HepG2 (cell line): ENCODE measurements at regions not wholly inside any gene's neighbourhood (a gene's known extent, or its start where the extent isn't known, plus 50 kb on each side); places are given as distances from the start of the nearest gene placed in this dataset.

ENCODE experiments used
- ATAC-seq: fragments of 200-7000 bp; cut with Tn5 transposase; 3 replicates; pipeline ENCODE4 v1.9.1; 2020; ENCODE audit warnings: mild to moderate bottlenecking, moderate library complexity
- BruUV-seq: library from RNA; stranded (reverse); fragments of 400-500 nt; replicated peaks from 2 replicates; lab custom pipeline; 2021; lab: Mats Ljungman, UMichigan
- CTCF ChIA-PET: fragments of 300-600 bp; formaldehyde crosslinking; extraction: SDS; loops from one replicate; lab custom pipeline; 2021; ENCODE audit warnings: low total read pairs, inconsistent platforms, low intra/inter-chr PET ratio; lab: Yijun Ruan, JAX
- POLR2A ChIA-PET: fragments of 350-600 bp; sonication (Branson Sonifier 250); formaldehyde crosslinking; loops from one replicate; lab custom pipeline; 2020; ENCODE audit warnings: antibody characterized with exemption, inconsistent platforms; lab: Yijun Ruan, JAX
- DNase-seq: peaks from one replicate; pipeline ENCODE4 v3.0.0-alpha.2; 2015; ENCODE audit warnings: low spot score
- FAIRE-seq: peaks from 3 replicates; lab custom pipeline; 2011; peaks lifted over from hg19 to GRCh38; lab: Jason Lieb, UNC
- H2AFZ ChIP-seq: one replicate; pipeline ENCODE4 v1.6.1; 2011; ENCODE audit warnings: low read length, inconsistent platforms
- H3K27ac ChIP-seq: fragments of 300-600 bp; 3 replicates; pipeline ENCODE4 v1.8.0; 2011; ENCODE audit warnings: mixed run types, mild to moderate bottlenecking, mixed read lengths, low read length, inconsistent platforms; ENCODE audit not compliant: insufficient read depth; ENCODE audit errors: extremely low read length
- H3K27me3 ChIP-seq, 2 experiments: fragments of 200-600 bp in 1 of 2; 2 replicates in 1 of 2; 3 replicates in 1 of 2; pipeline versions ENCODE4 v1.6.0 to v1.8.0; 2011; ENCODE audit warnings: low read length in 2 of 2, mild to moderate bottlenecking in 2 of 2, moderate library complexity in 2 of 2, inconsistent platforms in 1 of 2; ENCODE audit not compliant: insufficient read depth in 2 of 2, control insufficient read depth in 1 of 2
- H3K36me3 ChIP-seq, 2 experiments: fragments of 200-600 bp in 1 of 2; replicated peaks in 1 of 2; 2 replicates in 1 of 2; 3 replicates in 1 of 2; pipeline versions ENCODE4 v1.5.1 to v1.8.0; 2011; ENCODE audit warnings: low read length in 2 of 2, inconsistent platforms in 1 of 2; ENCODE audit not compliant: insufficient read depth in 2 of 2, control insufficient read depth in 1 of 2
- H3K4me1 ChIP-seq: 2 replicates; pipeline ENCODE4 v1.5.1; 2012; ENCODE audit warnings: low read length, inconsistent platforms; ENCODE audit not compliant: insufficient read depth
- H3K4me2 ChIP-seq: 2 replicates; pipeline ENCODE4 v1.6.0; 2011; ENCODE audit warnings: low read depth, low read length, inconsistent platforms
- H3K4me3 ChIP-seq, 3 experiments: fragments of 200-600 bp in 1 of 3; sonication (generic), shearing (Covaris generic) in 1 of 3; replicated peaks in 1 of 3; 2 replicates each; pipeline ENCODE4 v1.5.1; 2011 to 2016; ENCODE audit warnings: low read length in 3 of 3, inconsistent platforms in 2 of 3, low read depth in 2 of 3, mild to moderate bottlenecking in 2 of 3, control low read depth in 1 of 3, mixed read lengths in 1 of 3; ENCODE audit not compliant: insufficient read depth in 1 of 3
- H3K79me2 ChIP-seq: one replicate; pipeline ENCODE4 v1.6.1; 2011; ENCODE audit warnings: low read length, inconsistent platforms; ENCODE audit not compliant: insufficient read depth
- H3K9ac ChIP-seq: 2 replicates; pipeline ENCODE4 v1.6.0; 2011; ENCODE audit warnings: mild to moderate bottlenecking, low read depth, low read length, inconsistent platforms; ENCODE audit not compliant: insufficient read depth
- H3K9me3 ChIP-seq: 2 replicates; pipeline ENCODE4 v1.5.1; 2012; ENCODE audit warnings: mild to moderate bottlenecking, low read length
- H4K20me1 ChIP-seq: 2 replicates; pipeline ENCODE4 v1.6.0; 2011; ENCODE audit warnings: inconsistent platforms, mild to moderate bottlenecking, low read length, moderate library complexity; ENCODE audit not compliant: insufficient read depth
- ARID3A ChIP-seq: IDR thresholded peaks from 2 replicates; pipeline ENCODE4 v1.6.1; 2012; ENCODE audit warnings: low read depth, low read length, improper control_type of control experiment
- ELF3 ChIP-seq: IDR thresholded peaks from 2 replicates; pipeline ENCODE4 v1.6.1; 2016; ENCODE audit warnings: missing genetic modification reagents, missing compliant biosample characterization
- MTERF4 ChIP-seq: sonication (generic); formaldehyde crosslinking; IDR thresholded peaks from 2 replicates; pipeline ENCODE4 v1.8.0; 2023; ENCODE audit warnings: mild to moderate bottlenecking, missing genetic modification reagents
- ZMYM2 ChIP-seq: sonication (generic); formaldehyde crosslinking; IDR thresholded peaks from 2 replicates; pipeline ENCODE4 v1.8.0; 2022; ENCODE audit warnings: mild to moderate bottlenecking, missing genetic modification reagents
- ZNF280D ChIP-seq: sonication (generic); formaldehyde crosslinking; IDR thresholded peaks from 2 replicates; pipeline ENCODE4 v1.5.1; 2020; ENCODE audit warnings: mild to moderate bottlenecking, missing genetic modification reagents
- ZNF496 ChIP-seq: sonication (generic); formaldehyde crosslinking; IDR thresholded peaks from 2 replicates; pipeline ENCODE4 v1.8.1; 2023; ENCODE audit warnings: mild to moderate bottlenecking, moderate library complexity, missing genetic modification reagents; ENCODE audit not compliant: insufficient replicate concordance
- WGBS: methylation state at CpG from one replicate; pipeline ENCODE4 v1.1.6; 2017; ENCODE audit warnings: low lambda C conversion rate; 5-methylcytosine and 5-hydroxymethylcytosine counted together
- in situ Hi-C: cut with HindIII; loops from 2 replicates; pipeline ENCODE4 v1.10.0; 2017; ENCODE audit warnings: low pct_unique_long_range_greater_than_20kb; ENCODE audit not compliant: extremely low pct_ligation_motif_present
- intact Hi-C: fragments of 100-400 bp; cut with micrococcal nuclease; formaldehyde crosslinking; loops from one replicate; pipeline ENCODE4 v1.10.0; 2022; ENCODE audit not compliant: unreplicated experiment

GRCh38 chr4:41375561-41375960 lies 118.8 kb downstream of the UCHL1 start:
- Histone ChIP-seq H3K4me1 (no peaks in the 10 kb centered on the region), H3K9ac (no peak overlapping the region), H4K20me1 (no peaks in the 10 kb centered on the region), H3K9me3 (no peaks in the 10 kb centered on the region), H3K4me3 (no peak overlapping the region), H3K27me3 (peaks cover 0 to 3% of the 10 kb centered on the region in 2 experiments; a peak in 1 of 5 replicates), H2AFZ (no peak overlapping the region), H3K79me2 (no peaks in the 10 kb centered on the region), H3K36me3 (no peaks in the 10 kb centered on the region), H3K27ac (no peak overlapping the region), H3K4me2 (no peak overlapping the region)
- intact Hi-C loops: no loop called here
- POLR2A ChIA-PET: no interaction called here
- TF ChIP-seq ZMYM2 (no peak), ARID3A (no peak), ZNF280D (no peak), MTERF4 (CRISPR knock-in tag) (no peak), ELF3 (no peak), ZNF496 (no peak)
- in situ Hi-C loops: no loop called here
- no peak for ATAC-seq
- no TSS peak for BruUV-seq
- CTCF ChIA-PET: no interaction called here
- no peak for FAIRE-seq
- WGBS: 1% methylated on average over 7 of the region's 7 CpGs
- no peak for DNase-seq
